HUES64 (cell line): ENCODE measurements at regions not wholly inside any gene's neighbourhood (a gene's known extent, or its start where the extent isn't known, plus 50 kb on each side); places are given as distances from the start of the nearest gene placed in this dataset.

Source experiments
- H3K27ac ChIP-seq: 2 replicates; pipeline ENCODE4 v1.7.0; 2013; ENCODE audit warnings: low read depth, low read length, inconsistent platforms
- H3K27me3 ChIP-seq: 2 replicates; pipeline ENCODE4 v1.6.1; 2013; ENCODE audit warnings: mild to moderate bottlenecking, low read length; ENCODE audit not compliant: insufficient read depth
- H3K36me3 ChIP-seq: 2 replicates; pipeline ENCODE4 v1.6.1; 2013; ENCODE audit warnings: mild to moderate bottlenecking, low read length; ENCODE audit not compliant: insufficient read depth
- H3K4me1 ChIP-seq: 2 replicates; pipeline ENCODE4 v1.6.1; 2013; ENCODE audit warnings: mild to moderate bottlenecking, low read length, moderate library complexity; ENCODE audit not compliant: insufficient read depth
- H3K4me3 ChIP-seq: 2 replicates; pipeline ENCODE4 v1.5.1; 2013; ENCODE audit warnings: mild to moderate bottlenecking, low read length, moderate library complexity
- H3K9ac ChIP-seq: 2 replicates; pipeline ENCODE4 v1.6.1; 2013; ENCODE audit warnings: mild to moderate bottlenecking, low read depth, low read length
- H3K9me3 ChIP-seq: 2 replicates; pipeline ENCODE4 v1.6.1; 2013; ENCODE audit warnings: low read depth, low read length; ENCODE audit not compliant: insufficient read depth
- WGBS: fragments of 150-250, 120-280 bp; methylation state at CpG from one replicate; pipeline ENCODE4 v1.1.7; 2013; ENCODE audit warnings: missing lambda C conversion rate; 5-methylcytosine and 5-hydroxymethylcytosine counted together

- H3K9ac ChIP-seq, result no peak overlapping the region
- no peaks in the 10 kb centered on the region for H3K27me3 ChIP-seq
- H3K9me3 ChIP-seq, result no peaks in the 10 kb centered on the region
- H3K4me3 ChIP-seq, result no peak overlapping the region
- WGBS, result 83% methylated on average over 4 of the region's 4 CpGs
- H3K36me3 ChIP-seq, result no peaks in the 10 kb centered on the region
- H3K4me1 ChIP-seq, result no peaks in the 10 kb centered on the region; the same call in 1 of the 2 replicates
- no peak overlapping the region for H3K27ac ChIP-seq
Measured at GRCh38 chr1:14067711-14068110, 367.7 kb downstream of the PRDM2 start.

- H3K36me3 ChIP-seq, result no peaks in the 10 kb centered on the region
- 96% methylated on average over 3 of the region's 3 CpGs for WGBS
- no peak overlapping the region for H3K4me3 ChIP-seq
- H3K27ac ChIP-seq, result no peak overlapping the region
- H3K9me3 ChIP-seq, result no peaks in the 10 kb centered on the region
- no peak overlapping the region for H3K9ac ChIP-seq
- peaks cover 8% of the 10 kb centered on the region; the same call in 1 of the 2 replicates for H3K4me1 ChIP-seq
- no peaks in the 10 kb centered on the region for H3K27me3 ChIP-seq
Measured at GRCh38 chr1:14071581-14071980, 371.6 kb downstream of the PRDM2 start.

- Histone ChIP-seq H3K27ac (no peak overlapping the region), H3K36me3 (no peaks in the 10 kb centered on the region), H3K27me3 (no peaks in the 10 kb centered on the region), H3K4me1 (no peaks in the 10 kb centered on the region), H3K9ac (no peak overlapping the region), H3K9me3 (no peaks in the 10 kb centered on the region), H3K4me3 (no peak overlapping the region)
- WGBS, result 93% methylated on average over 5 of the region's 5 CpGs
Measured at GRCh38 chr1:14080653-14081052, 380.7 kb downstream of the PRDM2 start.

- Histone ChIP-seq H3K9me3 (no peaks in the 10 kb centered on the region), H3K36me3 (no peaks in the 10 kb centered on the region), H3K9ac (no peak overlapping the region), H3K27me3 (no peaks in the 10 kb centered on the region), H3K27ac (no peak overlapping the region), H3K4me1 (no peaks in the 10 kb centered on the region), H3K4me3 (no peak overlapping the region)
- 87% methylated on average over 5 of the region's 5 CpGs for WGBS
Measured at GRCh38 chr1:14082331-14082730, 382.3 kb downstream of the PRDM2 start.

- Histone ChIP-seq H3K36me3 (no peaks in the 10 kb centered on the region), H3K4me3 (no peak overlapping the region), H3K9me3 (no peaks in the 10 kb centered on the region), H3K27me3 (no peaks in the 10 kb centered on the region), H3K27ac (no peak overlapping the region), H3K9ac (no peak overlapping the region), H3K4me1 (no peaks in the 10 kb centered on the region)
Measured at GRCh38 chr1:14083277-14083676, 383.3 kb downstream of the PRDM2 start.

GRCh38 chr1:14083706-14084105, 383.7 kb downstream of the PRDM2 start:
- no CpG with 5 or more reads among the region's 1 CpG for WGBS
- H3K27me3 ChIP-seq, result no peaks in the 10 kb centered on the region
- no peaks in the 10 kb centered on the region for H3K36me3 ChIP-seq
- no peak overlapping the region for H3K9ac ChIP-seq
- H3K27ac ChIP-seq, result no peak overlapping the region
- no peaks in the 10 kb centered on the region for H3K4me1 ChIP-seq
- H3K9me3 ChIP-seq, result no peaks in the 10 kb centered on the region
- H3K4me3 ChIP-seq, result no peak overlapping the region

GRCh38 chr1:14090062-14090461, 390.1 kb downstream of the PRDM2 start:
- Histone ChIP-seq H3K4me3 (no peak overlapping the region), H3K27ac (no peak overlapping the region), H3K4me1 (no peaks in the 10 kb centered on the region), H3K27me3 (no peaks in the 10 kb centered on the region), H3K9me3 (peaks cover 10% of the 10 kb centered on the region; the same call in 1 of the 2 replicates), H3K9ac (no peak overlapping the region), H3K36me3 (no peaks in the 10 kb centered on the region)
- WGBS, result 94% methylated on average over 1 of the region's 1 CpG

- no peaks in the 10 kb centered on the region for H3K27me3 ChIP-seq
- 96% methylated on average over 5 of the region's 6 CpGs for WGBS
- no peak overlapping the region for H3K9ac ChIP-seq
- no peaks in the 10 kb centered on the region for H3K4me1 ChIP-seq
- H3K9me3 ChIP-seq, result peaks cover 10% of the 10 kb centered on the region; the same call in 1 of the 2 replicates
- H3K27ac ChIP-seq, result no peak overlapping the region
- H3K4me3 ChIP-seq, result no peak overlapping the region
- H3K36me3 ChIP-seq, result no peaks in the 10 kb centered on the region
Measured at GRCh38 chr1:14090531-14090930, 390.5 kb downstream of the PRDM2 start.

GRCh38 chr1:14094611-14095400, 394.8 kb downstream of the PRDM2 start:
- peaks cover 3% of the 10 kb centered on the region; the same call in 1 of the 2 replicates for H3K9me3 ChIP-seq
- H3K4me1 ChIP-seq, result no peaks in the 10 kb centered on the region
- H3K4me3 ChIP-seq, result no peak overlapping the region
- no peaks in the 10 kb centered on the region for H3K27me3 ChIP-seq
- no peak overlapping the region for H3K27ac ChIP-seq
- no peak overlapping the region for H3K9ac ChIP-seq
- WGBS, result 79% methylated on average over 4 of the region's 4 CpGs
- no peaks in the 10 kb centered on the region for H3K36me3 ChIP-seq

- H3K4me3 ChIP-seq, result no peak overlapping the region
Measured at GRCh38 chr1:14098294-14098913, 398.4 kb downstream of the PRDM2 start.

GRCh38 chr1:14100444-14100843, 400.5 kb downstream of the PRDM2 start:
- no peaks in the 10 kb centered on the region for H3K36me3 ChIP-seq
- H3K4me3 ChIP-seq, result no peak overlapping the region
- no peaks in the 10 kb centered on the region for H3K9me3 ChIP-seq
- no peaks in the 10 kb centered on the region for H3K27me3 ChIP-seq
- H3K9ac ChIP-seq, result no peak overlapping the region
- H3K27ac ChIP-seq, result no peak overlapping the region
- H3K4me1 ChIP-seq, result no peaks in the 10 kb centered on the region
- WGBS, result 100% methylated on average over 1 of the region's 1 CpG

More at GRCh38 chr1:14098294-14098913, 398.4 kb downstream of the PRDM2 start:
- H3K36me3 ChIP-seq, result no peaks in the 10 kb centered on the region
- H3K27ac ChIP-seq, result no peak overlapping the region
- H3K27me3 ChIP-seq, result no peaks in the 10 kb centered on the region
- H3K9ac ChIP-seq, result no peak overlapping the region
- H3K9me3 ChIP-seq, result no peaks in the 10 kb centered on the region
- no peaks in the 10 kb centered on the region for H3K4me1 ChIP-seq
